Upper lobe of left lung (tissue), 6 donors: ENCODE measurements at regions not wholly inside any gene's neighbourhood (a gene's known extent, or its start where the extent isn't known, plus 50 kb on each side); places are given as distances from the start of the nearest gene placed in this dataset.
A peak's percentile ranks its signal among the peaks of the same experiment; 100 is the strongest.
"Not testable (repeated sequence)": the region's sequence is repeated elsewhere in the genome, so short reads cannot be mapped to it uniquely, and the experiment has no call there.

ENCODE experiments used
- ATAC-seq, 2 donors: fragments of 200-7000 bp; cut with Tn5 transposase; one replicate each; pipeline ENCODE4 v1.9.1; 2022; ENCODE audit warnings: mild to moderate bottlenecking in 2 of 2, moderate library complexity in 2 of 2; ENCODE audit not compliant: low FRiP score in 2 of 2
- DNase-seq, 2 donors: peaks; one replicate each; pipeline ENCODE4 v3.0.0-alpha.2; 2019 to 2020
- H3K27ac ChIP-seq, 4 donors: fragments of 200-600 bp; sonication (generic); one replicate each; pipeline ENCODE4 v1.5.1; 2016 to 2019
- H3K27me3 ChIP-seq, 4 donors: fragments of 200-600 bp; sonication (generic); one replicate each; pipeline ENCODE4 v1.5.1; 2017 to 2019
- H3K36me3 ChIP-seq, 4 donors: fragments of 200-600 bp; sonication (generic); one replicate each; pipeline ENCODE4 v1.5.1; 2016 to 2019
- H3K4me1 ChIP-seq, 4 donors: fragments of 200-600 bp; sonication (generic); one replicate each; pipeline ENCODE4 v1.5.1; 2018 to 2019
- H3K4me3 ChIP-seq, 4 donors: fragments of 200-600 bp; sonication (generic); one replicate each; pipeline ENCODE4 v1.5.1; 2017 to 2019; ENCODE audit warnings: mild to moderate bottlenecking in 2 of 4, moderate library complexity in 1 of 4
- H3K9me3 ChIP-seq, 4 donors: fragments of 200-600 bp; sonication (generic); one replicate each; pipeline ENCODE4 v1.5.1; 2018 to 2019
- EP300 ChIP-seq, 4 donors: sonication (generic); formaldehyde crosslinking; IDR thresholded peaks; one replicate each; pipeline ENCODE4 v1.5.1; 2017; ENCODE audit warnings: antibody characterized with exemption in 4 of 4, control low read depth in 2 of 4
- POLR2A ChIP-seq, 4 donors: fragments of 450-650 bp; IDR thresholded peaks; one replicate each; pipeline ENCODE4 v1.5.1; 2016 to 2017; ENCODE audit warnings: antibody characterized with exemption in 4 of 4, mild to moderate bottlenecking in 2 of 4
- POLR2AphosphoS5 ChIP-seq, 2 donors: sonication (generic); formaldehyde crosslinking; IDR thresholded peaks; one replicate each; pipeline ENCODE4 v1.5.1; 2017; ENCODE audit warnings: antibody characterized with exemption in 2 of 2
- WGBS, 2 donors: methylation state at CpG; one replicate each; pipeline ENCODE4 v1.1.5; 2017 to 2018; 5-methylcytosine and 5-hydroxymethylcytosine counted together
- TF ChIP-seq, protein P1 (sequence below), 6 experiments: fragments of 450-650 bp in 4 of 6; fragments of 200-600 bp in 2 of 6; sonication (generic) in 2 of 6; IDR thresholded peaks; one replicate each; pipeline ENCODE4 v1.5.1; 2016 to 2019; ENCODE audit warnings: antibody characterized with exemption in 6 of 6
- donor health status: DM: no; HTN: no; CAD: no; lungs with moderate emphysema.
- donor health status: DM: no; HTN: yes; CAD: no; lungs with severe emphysema.

- Histone ChIP-seq H3K4me3 (no peak overlapping the region), H3K4me1 (no peaks in the 10 kb centered on the region), H3K27me3 (no peaks in the 10 kb centered on the region), H3K36me3 (no peaks in the 10 kb centered on the region), H3K9me3 (no peaks in the 10 kb centered on the region), H3K27ac (no peak overlapping the region)
- DNase-seq (no peak), ATAC-seq (no peak)
- TF ChIP-seq EP300 (IDR thresholded peaks at IDR 0.05) (no peak), POLR2AphosphoS5 (IDR thresholded peaks at IDR 0.05) (no peak), POLR2A (IDR thresholded peaks at IDR 0.05) (no peak)
- TF ChIP-seq, protein P1, sequence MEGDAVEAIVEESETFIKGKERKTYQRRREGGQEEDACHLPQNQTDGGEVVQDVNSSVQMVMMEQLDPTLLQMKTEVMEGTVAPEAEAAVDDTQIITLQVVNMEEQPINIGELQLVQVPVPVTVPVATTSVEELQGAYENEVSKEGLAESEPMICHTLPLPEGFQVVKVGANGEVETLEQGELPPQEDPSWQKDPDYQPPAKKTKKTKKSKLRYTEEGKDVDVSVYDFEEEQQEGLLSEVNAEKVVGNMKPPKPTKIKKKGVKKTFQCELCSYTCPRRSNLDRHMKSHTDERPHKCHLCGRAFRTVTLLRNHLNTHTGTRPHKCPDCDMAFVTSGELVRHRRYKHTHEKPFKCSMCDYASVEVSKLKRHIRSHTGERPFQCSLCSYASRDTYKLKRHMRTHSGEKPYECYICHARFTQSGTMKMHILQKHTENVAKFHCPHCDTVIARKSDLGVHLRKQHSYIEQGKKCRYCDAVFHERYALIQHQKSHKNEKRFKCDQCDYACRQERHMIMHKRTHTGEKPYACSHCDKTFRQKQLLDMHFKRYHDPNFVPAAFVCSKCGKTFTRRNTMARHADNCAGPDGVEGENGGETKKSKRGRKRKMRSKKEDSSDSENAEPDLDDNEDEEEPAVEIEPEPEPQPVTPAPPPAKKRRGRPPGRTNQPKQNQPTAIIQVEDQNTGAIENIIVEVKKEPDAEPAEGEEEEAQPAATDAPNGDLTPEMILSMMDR (IDR thresholded peaks at IDR 0.05) = no peak
- 78 to 81% methylated on average over 6 of the region's 6 CpGs for WGBS, 2 donors
These were observed 412.1 kb upstream of the TECRL start for GRCh38 chr4:64821219-64821976.

- Histone ChIP-seq H3K4me3 (no peak overlapping the region), H3K27ac (no peak overlapping the region), H3K27me3 (no peaks in the 10 kb centered on the region), H3K4me1 (no peaks in the 10 kb centered on the region), H3K36me3 (no peaks in the 10 kb centered on the region), H3K9me3 (no peaks in the 10 kb centered on the region)
- TF ChIP-seq EP300 (IDR thresholded peaks at IDR 0.05) (no peak), POLR2A (IDR thresholded peaks at IDR 0.05) (no peak), POLR2AphosphoS5 (IDR thresholded peaks at IDR 0.05) (no peak)
- TF ChIP-seq, protein P1 (IDR thresholded peaks at IDR 0.05) = no peak
- no peak for ATAC-seq
- 73 to 87% methylated on average over 2 of the region's 2 CpGs for WGBS, 2 donors
- DNase-seq = no peak
These were observed 405.4 kb upstream of the TECRL start for GRCh38 chr4:64814616-64815015.

- H3K9me3 ChIP-seq = no peaks in the 10 kb centered on the region
- no peaks in the 10 kb centered on the region for H3K4me1 ChIP-seq
- no peaks in the 10 kb centered on the region for H3K27me3 ChIP-seq
- 42 to 49% methylated on average over 2 of the region's 2 CpGs for WGBS, 2 donors
- H3K36me3 ChIP-seq = no peaks in the 10 kb centered on the region
- DNase-seq = no peak
- no peak overlapping the region for H3K4me3 ChIP-seq
- ATAC-seq = no peak
- no peak overlapping the region for H3K27ac ChIP-seq
- TF ChIP-seq, protein P1 (IDR thresholded peaks at IDR 0.05) = no peak
- no peak for TF ChIP-seq EP300 (IDR thresholded peaks at IDR 0.05)
- no peak for TF ChIP-seq POLR2A (IDR thresholded peaks at IDR 0.05)
- no peak for TF ChIP-seq POLR2AphosphoS5 (IDR thresholded peaks at IDR 0.05)
These were observed 398.6 kb upstream of the TECRL start for GRCh38 chr4:64807821-64808220.

DNA sequence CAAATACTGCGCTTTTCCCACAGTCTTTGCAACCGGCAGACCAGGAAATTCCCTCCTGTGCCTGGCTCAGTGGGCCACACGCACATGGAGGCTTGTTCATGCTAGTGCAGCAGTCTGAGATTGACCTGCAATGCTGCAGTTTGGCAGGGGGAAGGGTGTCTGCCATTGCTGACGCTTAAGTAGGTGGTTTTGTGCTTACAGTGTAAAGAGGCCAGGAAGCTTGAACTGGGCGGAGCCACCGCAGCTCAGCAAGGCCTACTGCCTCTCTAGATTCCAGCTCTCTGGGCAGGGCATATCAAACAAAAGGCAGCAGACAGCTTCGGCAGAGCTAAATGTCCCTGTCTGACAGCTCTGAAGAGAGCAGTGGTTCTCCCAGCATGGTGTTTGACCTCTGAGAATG is 390.5 kb upstream of the TECRL start:
- WGBS, 2 donors = 69 to 70% methylated on average over 7 of the region's 7 CpGs
- Histone ChIP-seq H3K9me3 (no peaks in the 10 kb centered on the region), H3K27ac (no peak overlapping the region), H3K27me3 (no peaks in the 10 kb centered on the region), H3K4me3 (no peak overlapping the region), H3K36me3 (no peaks in the 10 kb centered on the region), H3K4me1 (no peaks in the 10 kb centered on the region)
- TF ChIP-seq POLR2A (IDR thresholded peaks at IDR 0.05) = no peak
- DNase-seq (peak in 1 of 2 donors; percentile 30), ATAC-seq (no peak)

DNA sequence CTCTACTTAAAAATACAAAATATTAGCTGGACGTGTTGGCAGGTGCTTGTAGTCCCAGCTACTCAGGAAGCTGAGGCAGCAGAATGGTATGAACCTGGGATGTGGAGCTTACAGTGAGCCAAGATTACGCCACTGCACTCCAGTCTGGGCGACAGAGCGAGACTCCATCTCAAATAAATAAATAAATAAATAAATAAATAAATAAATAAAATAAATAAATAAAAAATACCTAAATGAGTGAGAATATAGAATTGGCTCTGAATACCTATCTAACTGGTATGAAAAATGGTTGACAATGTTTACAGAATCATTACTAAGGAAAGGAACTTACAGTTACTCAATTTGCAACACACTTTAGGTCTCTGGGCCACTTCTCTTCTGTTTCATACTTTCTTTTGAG is 389.6 kb upstream of the TECRL start:
- not testable (repeated sequence) for ATAC-seq, H3K36me3 ChIP-seq, H3K4me3 ChIP-seq, H3K27me3 ChIP-seq, H3K4me1 ChIP-seq, DNase-seq, H3K9me3 ChIP-seq, H3K27ac ChIP-seq
- WGBS, 2 donors = 85 to 93% methylated on average over 4 of the region's 4 CpGs

DNA sequence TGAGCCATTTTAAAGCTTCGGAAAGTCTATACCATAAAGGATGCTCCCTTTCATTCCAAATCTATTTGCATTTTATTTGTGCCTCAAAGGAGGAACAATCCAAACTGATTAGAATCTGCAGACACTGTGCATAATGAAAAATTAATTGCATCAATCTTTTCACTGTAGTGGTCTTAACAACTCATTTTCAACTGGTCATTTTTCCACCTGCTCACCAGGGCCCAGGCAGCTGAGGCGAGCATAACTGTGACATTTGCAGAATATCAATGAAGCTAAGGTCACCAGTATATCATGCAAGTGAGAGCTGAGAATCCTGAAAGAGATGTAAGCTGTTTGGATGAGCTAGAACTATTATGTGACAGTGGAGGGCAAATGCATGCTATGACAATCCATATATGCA is 387.3 kb upstream of the TECRL start:
- H3K36me3 ChIP-seq = no peaks in the 10 kb centered on the region
- no peaks in the 10 kb centered on the region for H3K4me1 ChIP-seq
- 86 to 90% methylated on average over 2 of the region's 2 CpGs for WGBS, 2 donors
- ATAC-seq (no peak), DNase-seq (no peak)
- H3K9me3 ChIP-seq = no peaks in the 10 kb centered on the region
- TF ChIP-seq POLR2AphosphoS5 (IDR thresholded peaks at IDR 0.05) = no peak
- H3K27ac ChIP-seq = no peak overlapping the region
- no peak overlapping the region for H3K4me3 ChIP-seq
- no peaks in the 10 kb centered on the region for H3K27me3 ChIP-seq
